ENCODE measurements at regions not wholly inside any gene's neighbourhood (a gene's known extent, or its start where the extent isn't known, plus 50 kb on each side); places are given as distances from the start of the nearest gene placed in this dataset.
"Not testable (repeated sequence)": the region's sequence is repeated elsewhere in the genome, so short reads cannot be mapped to it uniquely, and the experiment has no call there.

DNA sequence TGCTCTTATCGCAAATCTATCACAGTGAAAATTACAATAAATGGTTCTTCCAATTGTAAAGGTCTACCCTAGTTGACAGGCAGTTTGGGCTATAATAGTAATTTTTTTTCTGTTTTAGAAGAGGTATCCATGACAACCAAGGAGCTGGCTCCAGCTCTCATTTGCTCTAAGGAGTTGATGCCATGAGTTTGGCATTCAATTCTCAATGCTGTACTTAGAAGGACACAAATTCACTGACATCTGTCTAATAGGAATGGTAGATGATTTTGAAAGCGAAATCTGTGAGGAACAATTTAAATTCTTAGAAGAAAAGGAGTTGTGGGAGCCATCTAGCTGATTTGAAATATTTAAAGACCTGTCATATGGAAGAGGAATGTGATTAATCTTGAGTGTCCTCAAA is 203.6 kb upstream of the DAB2 start:
- in situ Hi-C loops (cut with MboI; ENCODE audit: low sequenced_read_pairs), result no loop called here

DNA sequence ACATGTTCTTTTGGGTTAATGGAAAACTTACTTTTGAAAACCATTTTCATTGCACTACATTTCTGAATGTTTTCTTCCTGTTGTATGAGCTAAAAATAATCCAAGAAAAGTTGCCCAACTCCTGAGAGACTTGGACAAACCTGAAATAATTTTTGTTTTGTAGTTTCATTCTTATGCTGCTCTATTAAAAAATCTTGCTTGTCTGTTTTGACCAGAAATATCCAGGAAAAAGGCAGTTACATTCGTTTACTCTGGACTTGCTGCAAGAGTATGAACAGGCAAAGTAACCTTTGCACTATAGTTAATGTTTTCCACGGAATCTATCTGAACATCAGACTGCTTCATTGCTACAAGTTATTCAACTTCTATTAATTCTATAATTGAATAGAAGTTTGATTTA is 200.1 kb upstream of the DAB2 start:
- in situ Hi-C loops (cut with MboI; ENCODE audit: low sequenced_read_pairs), result no loop called here

DNA sequence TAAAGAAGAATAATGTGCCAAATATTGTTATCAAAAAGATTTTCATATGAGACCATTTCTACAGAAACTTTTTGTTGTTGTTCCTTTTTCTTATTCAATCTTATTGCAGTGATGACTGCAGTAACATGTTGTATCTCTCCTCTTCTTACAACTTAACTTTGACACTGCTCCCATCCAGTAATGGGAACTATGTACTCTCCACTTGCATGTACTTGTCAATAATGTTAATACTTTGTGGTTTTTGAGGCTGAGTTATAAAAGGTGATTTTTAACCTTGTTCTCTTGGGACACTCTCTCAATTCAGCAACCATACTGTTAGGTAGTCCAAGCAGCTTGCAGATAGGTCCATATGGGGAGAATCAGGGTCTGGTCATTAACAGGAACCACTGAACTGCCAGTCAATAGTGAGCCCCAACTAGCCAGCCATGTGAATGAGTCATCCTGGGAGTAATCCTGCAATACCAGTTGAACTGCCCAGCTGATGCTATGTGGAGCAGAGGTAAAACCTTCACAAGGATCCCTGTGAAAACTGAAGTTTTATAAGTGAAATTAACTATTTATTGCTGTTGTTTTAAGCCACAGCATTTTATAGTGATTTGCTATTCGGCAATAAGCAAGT is 199.6 kb upstream of the DAB2 start:
- in situ Hi-C loops (cut with MboI; ENCODE audit: low sequenced_read_pairs), result no loop called here

DNA sequence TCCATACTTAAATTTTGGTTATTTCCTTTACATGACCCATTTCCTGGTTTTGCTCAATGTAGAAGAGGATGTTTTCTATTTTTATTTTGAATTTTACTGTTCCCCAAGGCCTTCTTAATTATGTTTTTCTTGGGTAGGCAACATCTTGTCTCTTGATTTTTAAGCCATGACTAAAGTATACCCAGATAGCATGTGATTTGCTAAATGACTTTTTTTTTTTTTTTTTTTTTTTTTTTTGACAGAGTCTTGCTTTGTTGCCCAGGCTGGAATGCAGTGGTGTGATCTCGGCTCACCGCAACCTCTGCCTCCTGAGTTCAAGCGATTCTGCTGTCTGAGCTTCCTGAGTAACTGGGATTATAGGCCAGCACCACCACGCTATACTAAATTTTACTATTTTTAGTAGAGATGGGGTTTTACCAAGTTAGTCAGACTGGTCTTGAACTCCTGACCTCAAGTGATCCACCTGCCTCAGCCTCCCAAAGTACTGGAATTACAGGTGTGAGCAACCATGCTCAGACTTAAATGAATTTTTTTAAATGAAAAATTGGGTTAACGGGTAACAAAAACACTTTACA is 198.6 kb upstream of the DAB2 start:
- in situ Hi-C loops (cut with MboI; ENCODE audit: low sequenced_read_pairs), result no loop called here

DNA sequence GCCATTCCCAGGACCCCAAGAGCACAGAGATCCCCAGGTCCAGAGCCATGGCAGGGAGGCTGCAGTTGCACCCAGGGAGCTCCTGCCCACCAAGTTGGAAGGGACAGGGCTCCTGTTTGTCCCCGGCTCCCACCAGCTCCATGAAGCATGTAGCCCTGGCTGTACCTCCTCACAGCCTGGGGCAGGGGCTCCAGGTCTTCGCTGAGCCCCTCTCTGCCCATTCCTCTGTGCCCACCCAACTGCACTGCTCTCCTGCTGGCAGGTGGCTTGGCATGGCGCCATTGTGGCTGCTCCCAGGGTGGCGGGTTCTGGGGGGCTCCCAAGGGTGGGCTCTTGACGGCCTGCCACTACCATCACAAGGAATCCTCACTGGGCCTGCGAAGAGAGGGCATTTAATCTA is 197.5 kb upstream of the DAB2 start:
- in situ Hi-C loops (cut with MboI; ENCODE audit: low sequenced_read_pairs), result no loop called here

DNA sequence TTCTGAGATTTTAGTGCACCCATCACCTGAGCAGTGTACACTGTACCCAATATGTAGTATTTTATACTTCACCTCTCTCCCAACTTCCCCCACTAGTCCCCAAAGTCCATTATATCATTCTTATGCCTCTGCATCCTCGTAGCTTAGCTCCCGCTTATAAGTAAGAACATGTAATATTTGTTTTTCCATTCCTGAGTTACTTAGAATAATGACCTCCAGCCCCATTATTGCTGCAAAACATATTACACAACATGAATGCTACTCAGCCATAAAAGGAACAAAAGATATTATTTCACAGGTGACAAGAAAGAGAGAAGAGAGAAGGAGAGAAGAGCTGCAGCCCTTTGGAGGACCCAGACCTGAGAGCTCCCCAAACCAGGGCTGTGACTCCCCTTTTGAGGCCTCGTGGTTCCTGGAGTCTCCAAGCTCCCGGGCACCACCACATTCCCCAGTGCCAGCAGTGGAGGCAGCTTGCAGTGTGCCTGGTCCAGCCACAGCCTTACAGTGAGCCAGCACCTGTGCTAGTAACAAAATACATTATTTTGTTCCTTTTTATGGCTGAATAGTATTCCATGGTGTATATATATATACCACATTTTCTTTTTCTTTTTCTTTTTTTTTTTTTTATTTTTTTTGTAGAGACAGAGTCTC is 194.5 kb upstream of the DAB2 start:
- in situ Hi-C loops (cut with MboI; ENCODE audit: low sequenced_read_pairs), result no loop called here

DNA sequence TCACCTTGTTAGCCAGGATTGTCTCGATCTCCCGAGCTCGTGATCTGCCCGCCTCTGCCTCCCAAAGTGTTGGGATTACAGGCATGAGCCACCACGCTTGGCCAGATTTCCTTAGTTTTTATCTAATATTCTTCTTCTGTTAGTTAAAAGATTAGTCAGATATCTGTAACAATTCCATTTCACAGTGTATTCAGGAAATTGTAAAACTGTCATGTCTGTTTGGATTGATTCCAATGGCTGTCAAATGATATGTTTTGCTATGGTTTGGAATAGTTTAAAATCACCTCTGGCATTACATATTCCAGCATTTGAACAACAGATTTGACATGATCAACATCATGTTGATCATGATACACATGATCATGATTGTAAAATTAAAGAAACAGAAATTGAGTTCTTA is 193.6 kb upstream of the DAB2 start:
- in situ Hi-C loops (cut with MboI; ENCODE audit: low sequenced_read_pairs), result no loop called here

DNA sequence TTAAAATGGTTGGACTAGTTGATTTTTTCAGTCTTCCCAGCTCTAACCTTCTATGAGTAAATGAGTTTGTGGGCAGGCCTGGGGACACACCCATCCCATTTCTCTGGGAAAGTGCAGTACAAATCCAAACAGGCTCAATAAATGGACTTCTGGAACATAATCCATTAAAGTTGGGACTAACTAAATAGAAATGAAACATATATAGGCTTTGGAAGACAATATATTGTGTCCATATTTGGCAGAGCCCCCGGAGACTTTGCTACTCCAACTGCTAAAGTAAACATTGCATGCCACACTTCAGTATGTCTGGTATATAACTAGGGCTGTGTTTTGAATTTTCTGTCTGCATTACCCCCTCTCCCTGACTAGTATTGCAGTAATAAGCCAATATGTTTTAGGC is 191.4 kb upstream of the DAB2 start:
- in situ Hi-C loops (cut with MboI; ENCODE audit: low sequenced_read_pairs), result no loop called here

DNA sequence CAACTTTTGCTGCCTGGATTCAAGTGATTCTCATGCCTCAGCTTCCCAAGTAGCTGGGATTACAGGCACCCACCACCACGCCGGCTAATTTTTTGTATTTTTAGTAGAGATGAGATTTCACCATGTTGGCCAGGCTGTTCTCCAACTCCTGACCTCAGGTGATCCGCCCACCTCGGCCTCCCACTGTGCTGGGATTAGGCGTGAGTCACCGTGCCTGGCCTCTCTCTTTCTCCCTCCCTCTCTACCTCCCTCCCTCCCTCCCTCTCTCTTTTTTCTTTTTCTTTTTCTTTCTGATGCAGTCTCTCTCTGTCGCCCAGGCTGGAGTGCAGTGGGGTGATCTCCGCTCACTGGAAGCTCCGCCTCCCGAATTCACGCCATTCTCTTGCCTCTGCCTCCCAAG is 186.3 kb upstream of the DAB2 start:
- in situ Hi-C loops (cut with MboI; ENCODE audit: low sequenced_read_pairs), result not testable (repeated sequence)

DNA sequence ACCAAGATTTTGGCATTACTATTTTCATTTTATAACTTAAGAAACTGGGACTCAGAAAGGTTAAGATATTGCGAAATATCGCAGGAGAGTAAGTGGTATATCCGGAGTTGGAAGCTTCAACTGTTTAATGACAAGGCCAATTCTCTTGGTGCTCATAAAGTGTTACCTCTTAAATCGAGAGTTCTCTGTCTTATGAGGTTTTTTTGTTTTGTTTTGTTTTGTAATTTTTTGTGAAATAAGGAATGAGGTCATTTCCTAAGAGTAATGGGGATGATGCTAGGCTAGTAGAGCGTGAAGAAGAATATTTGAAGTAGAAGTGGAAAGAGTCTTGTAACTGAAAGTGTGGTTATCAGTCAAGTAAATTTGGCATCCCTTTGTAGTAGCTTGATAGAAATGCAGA is 183.2 kb upstream of the DAB2 start:
- in situ Hi-C loops (cut with MboI; ENCODE audit: low sequenced_read_pairs), result no loop called here

DNA sequence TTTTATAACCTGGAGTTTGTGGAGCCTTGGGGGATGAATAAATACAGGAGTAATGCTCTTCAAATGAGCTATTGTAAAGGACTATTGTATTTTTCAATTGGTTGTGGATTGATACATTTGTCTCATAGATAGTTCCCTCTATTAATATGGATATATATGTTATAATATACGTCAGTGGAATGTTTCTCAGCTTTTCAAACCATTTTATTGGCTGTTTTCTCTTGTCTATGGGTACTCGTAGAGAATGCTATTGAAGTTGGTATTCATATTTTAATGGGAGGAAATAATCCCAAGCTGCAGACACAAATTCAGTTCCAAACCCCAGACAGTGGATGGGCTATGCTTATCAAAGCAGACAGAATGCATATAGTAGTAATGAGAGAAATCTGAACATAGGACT is 181.8 kb upstream of the DAB2 start:
- in situ Hi-C loops (cut with MboI; ENCODE audit: low sequenced_read_pairs), result no loop called here

DNA sequence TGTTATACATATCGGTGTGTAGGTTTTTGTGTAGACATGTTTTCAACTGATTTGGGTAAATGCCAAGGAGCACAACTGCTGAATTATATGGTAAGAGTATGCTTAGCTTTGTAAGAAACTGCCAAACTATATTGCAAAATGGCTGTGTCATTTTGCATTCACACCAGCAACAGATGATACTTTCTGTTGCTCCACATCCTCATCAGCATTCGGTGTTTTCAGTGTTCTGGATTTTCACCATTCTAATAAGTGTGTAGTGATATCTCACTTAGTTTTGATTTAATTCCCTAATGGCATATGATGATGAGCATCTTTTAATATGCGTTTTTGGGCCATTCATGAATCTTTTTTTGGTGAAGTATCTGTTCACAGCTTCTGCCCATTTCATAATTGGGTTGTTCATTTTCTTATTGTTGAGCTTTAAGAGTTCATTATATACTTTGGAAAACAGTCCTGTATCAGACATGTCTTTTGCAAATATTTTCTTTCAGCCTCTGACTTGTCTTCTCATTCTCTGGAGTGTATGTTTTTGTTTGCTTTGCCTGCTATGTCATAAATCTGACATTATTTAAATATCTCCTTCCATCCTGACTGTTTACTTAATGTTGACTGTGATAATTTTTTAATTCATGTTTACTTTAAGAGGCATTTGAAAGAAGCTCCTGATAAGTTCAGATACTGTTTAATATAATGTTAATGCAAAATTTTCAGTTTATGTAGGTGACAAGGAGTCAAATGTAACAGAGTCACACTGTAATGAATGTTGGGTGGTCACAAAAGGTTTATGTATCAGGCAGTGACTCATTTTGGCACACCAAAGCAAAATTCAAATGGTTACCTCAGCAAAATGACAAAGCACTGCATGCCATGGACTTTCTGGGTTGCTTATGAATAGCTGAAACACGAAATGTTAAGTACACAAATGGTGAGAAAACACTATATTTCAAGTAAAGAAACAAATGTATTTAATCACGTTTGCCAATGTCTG is 181.1 kb upstream of the DAB2 start:
- in situ Hi-C loops (cut with MboI; ENCODE audit: low sequenced_read_pairs), result no loop called here

DNA sequence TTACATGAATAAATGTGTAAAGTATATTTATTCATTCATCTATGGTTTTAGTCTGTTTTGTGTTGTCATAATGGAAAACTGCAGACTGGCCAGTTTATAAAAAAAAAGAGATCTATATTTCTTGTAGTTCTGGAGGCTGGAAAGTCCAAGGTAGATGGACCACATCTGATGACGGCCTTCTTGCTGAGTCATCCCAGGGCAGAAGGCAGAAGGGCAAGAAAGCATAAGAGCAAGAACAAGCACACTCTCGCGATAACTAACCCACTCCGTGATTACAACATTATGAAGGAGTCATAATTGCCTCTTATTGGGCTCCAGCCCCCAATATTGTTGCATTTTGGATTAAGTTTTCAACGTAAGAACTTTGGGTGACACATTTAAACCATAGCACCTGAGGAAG is 180.4 kb upstream of the DAB2 start:
- in situ Hi-C loops (cut with MboI; ENCODE audit: low sequenced_read_pairs), result no loop called here

DNA sequence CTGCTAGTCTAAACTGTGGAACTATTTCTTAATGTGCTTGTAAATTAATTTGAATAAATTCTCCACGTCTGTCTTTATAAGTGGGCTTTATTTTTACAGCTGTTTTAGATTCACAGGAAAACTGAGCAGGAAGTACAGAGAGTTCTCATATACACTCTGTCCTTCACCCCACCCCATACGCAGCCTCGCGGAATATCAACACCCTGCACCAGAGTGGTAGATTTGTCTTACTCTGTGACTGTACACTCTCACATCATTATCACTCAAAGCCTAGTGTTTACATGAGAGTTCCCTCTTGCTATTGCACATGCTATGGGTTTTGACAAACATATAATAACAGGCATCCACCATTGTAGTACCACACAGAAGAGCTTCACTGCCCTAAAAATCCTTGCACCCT is 179.7 kb upstream of the DAB2 start:
- in situ Hi-C loops (cut with MboI; ENCODE audit: low sequenced_read_pairs), result no loop called here

DNA sequence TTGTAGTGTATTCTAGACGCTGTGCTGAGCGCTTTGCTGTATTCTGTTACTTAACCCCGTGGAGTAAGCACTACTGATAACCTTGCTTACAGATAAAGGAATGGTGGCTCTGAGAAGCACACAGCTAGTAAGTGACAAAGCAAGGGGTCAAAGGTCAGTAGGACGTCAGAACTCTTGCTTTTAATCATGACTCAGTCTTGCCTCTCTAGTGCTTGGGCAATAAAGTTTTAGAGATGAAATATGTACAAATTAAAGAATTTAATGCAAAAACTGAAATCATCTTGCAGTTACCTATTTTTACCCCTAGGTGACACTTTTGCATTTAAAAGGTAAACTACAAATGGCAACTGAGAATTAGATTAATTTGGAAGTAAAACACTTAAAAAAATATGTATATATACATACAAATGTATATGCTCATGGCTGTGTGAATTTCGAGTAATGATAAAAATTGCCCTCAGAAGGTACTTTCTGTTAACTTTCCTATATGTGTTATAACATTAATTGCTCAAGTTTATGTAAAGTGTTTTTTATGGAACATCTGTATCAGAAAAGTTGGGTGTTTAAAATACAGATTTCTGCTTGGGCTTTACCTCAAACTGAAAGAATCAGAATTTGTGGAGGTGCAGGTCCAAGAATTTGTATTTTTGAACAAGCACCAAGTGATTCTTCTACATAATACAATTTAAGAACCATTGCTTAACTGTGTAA is 175.1 kb upstream of the DAB2 start:
- in situ Hi-C loops (cut with MboI; ENCODE audit: low sequenced_read_pairs), result no loop called here

DNA sequence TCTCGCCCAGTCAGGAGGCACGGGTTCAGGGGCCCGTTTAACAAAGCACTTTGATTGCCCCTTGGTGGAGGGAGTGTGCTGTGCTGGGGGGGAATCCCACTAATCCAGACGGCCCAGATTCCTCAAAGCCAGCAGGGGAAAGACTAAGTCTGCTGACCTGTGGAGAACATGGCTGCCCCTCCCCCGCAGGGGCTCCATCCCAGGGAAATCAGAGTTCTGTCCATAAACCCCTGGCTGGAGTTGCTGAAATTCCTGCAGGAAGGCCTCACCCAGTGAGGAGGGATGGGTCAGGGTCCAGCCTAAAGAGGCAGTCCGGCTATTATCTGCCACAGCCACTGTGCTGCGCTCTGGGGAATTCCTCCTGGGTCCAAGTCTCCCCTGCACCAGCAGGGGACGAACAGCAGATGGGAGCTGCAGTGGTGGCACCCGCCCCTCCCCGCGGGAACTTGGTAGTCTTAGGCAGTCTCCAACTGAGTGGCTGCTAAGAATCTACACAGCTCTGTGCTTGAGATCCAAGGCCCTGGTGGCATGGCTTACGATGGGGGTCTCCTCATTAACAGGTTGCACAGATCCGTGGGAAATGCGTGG is 174.0 kb upstream of the DAB2 start:
- in situ Hi-C loops (cut with MboI; ENCODE audit: low sequenced_read_pairs), result no loop called here

DNA sequence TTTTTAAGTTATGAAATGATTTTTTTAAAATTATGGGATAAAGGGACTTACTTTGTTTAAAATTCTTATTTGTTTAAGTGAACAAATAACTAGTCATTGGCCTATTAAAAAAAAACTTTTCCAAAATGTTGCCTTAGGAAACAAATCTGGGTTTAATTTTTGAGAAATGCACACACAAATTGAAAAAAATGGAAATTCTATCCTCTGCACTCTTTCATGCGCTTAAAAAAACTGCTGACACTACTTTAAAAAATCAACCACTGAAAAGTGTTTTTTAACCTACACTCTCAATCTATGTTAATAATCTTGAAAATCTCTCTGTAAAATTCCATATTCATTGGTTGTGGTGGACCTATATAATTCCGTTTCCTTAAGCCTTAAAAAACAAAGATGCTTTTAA is 163.4 kb upstream of the DAB2 start:
- in situ Hi-C loops (cut with MboI; ENCODE audit: low sequenced_read_pairs), result no loop called here

DNA sequence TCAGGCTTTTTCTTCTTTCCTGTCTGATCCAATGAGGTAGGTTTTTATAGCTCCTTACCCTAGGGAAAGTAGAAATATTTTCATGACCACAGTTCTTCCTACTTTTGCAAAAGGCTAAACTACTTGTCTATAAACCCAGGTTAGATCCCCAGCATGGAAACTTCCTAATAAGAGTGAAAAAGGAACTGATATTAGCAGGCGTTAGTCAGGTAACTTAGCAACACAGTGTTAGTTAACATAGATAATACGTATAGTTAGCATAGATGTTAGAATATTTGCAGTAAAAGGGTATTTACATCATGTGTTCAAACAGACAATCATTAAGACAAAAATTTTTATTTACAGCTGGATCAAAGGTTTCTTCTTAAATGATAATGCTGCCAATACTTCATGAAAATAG is 162.9 kb upstream of the DAB2 start:
- in situ Hi-C loops (cut with MboI; ENCODE audit: low sequenced_read_pairs), result no loop called here

DNA sequence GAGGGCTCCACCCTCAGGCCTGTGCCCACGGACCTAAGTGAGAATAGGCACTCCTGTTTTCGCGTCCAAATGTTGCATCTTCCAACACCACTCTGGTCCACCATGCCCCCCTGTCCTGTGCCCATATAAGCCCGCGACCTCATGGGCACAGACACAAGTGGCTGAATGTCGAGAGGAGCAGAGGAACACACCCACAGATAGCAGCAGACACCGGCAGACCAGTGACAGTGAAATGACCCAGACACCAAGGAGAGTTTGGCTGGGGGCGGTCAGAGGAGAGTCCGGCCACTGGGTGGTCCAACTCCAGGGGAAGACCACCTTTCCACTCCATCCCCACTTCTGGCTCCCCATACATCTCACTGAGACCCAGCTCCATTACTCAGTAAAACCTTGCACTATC is 161.4 kb upstream of the DAB2 start:
- in situ Hi-C loops (cut with MboI; ENCODE audit: low sequenced_read_pairs), result no loop called here

DNA sequence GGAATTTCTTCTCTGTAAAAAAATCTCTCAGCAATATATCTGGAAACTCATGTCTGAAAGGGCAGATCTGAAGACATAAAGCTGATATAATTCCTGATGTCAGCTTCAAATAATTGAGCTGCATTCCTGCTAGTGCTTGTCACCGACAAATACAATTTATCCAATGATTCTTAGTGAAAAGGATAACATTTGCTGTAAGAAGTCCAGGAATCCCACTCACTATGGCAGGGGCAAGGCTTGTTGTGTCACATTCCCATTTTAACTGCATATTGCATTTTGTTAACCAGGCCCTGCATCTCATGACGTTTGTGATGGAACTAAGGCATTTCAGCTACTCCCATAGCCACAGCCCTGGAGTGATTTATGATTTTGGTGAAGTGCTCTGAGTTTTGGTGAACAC is 160.1 kb upstream of the DAB2 start:
- in situ Hi-C loops (cut with MboI; ENCODE audit: low sequenced_read_pairs), result no loop called here

Data from hTERT RPE-1 (cell line).